ENCODE measurements at regions not wholly inside any gene's neighbourhood (a gene's known extent, or its start where the extent isn't known, plus 50 kb on each side); places are given as distances from the start of the nearest gene placed in this dataset.

GRCh38 chr11:90294526-90294925 lies 71.7 kb upstream of the CHORDC1 start:
- no peaks in the 10 kb centered on the region for H3K36me3 ChIP-seq (replicated peaks in 1 of 2; ENCODE audit: control extremely low read depth in 1 of 2, control insufficient read depth in 1 of 2, extremely low read depth in 1 of 2, insufficient read depth in 2 of 2, low read length in 1 of 2)
- H3K4me2 ChIP-seq (replicated peaks; ENCODE audit: low read depth, low read length, poor library complexity, severe bottlenecking) = no peak overlapping the region
- Mint-ChIP-seq H3K27ac (no peak overlapping the region), H3K27me3 (peaks cover 3% of the 10 kb centered on the region), H3K4me1 (no peaks in the 10 kb centered on the region), H3K4me3 (no peak overlapping the region), H3K9me3 (ENCODE audit: insufficient read depth) (no peaks in the 10 kb centered on the region)
- TF ChIP-seq EZH2 (IDR thresholded peaks at IDR 0.05; ENCODE audit: borderline replicate concordance, insufficient read depth, low read depth, low read length, poor library complexity, severe bottlenecking) (no peak), CTCF (IDR thresholded peaks at IDR 0.05) (no peak)
- H3K4me3 ChIP-seq (ENCODE audit: control extremely low read depth in 1 of 5, extremely low read depth in 1 of 5, insufficient read depth in 1 of 5, low read depth in 2 of 5, low read length in 4 of 5) = no peak overlapping the region
- DNase-seq (no peak), ATAC-seq (ENCODE audit: low read depth) (no peak)
- H3K9ac ChIP-seq (ENCODE audit: low read length) = no peak overlapping the region
- no peaks in the 10 kb centered on the region for H3K79me2 ChIP-seq (ENCODE audit: control insufficient read depth, insufficient read depth, low read length)
- H3K27ac ChIP-seq (ENCODE audit: low read length in 2 of 2) = no peak overlapping the region
- no peak overlapping the region for H2AFZ ChIP-seq (ENCODE audit: insufficient read depth, low read depth, low read length, poor library complexity, severe bottlenecking)
- H3K27me3 ChIP-seq (replicated peaks in 1 of 4; ENCODE audit: control extremely low read depth in 1 of 4, control insufficient read depth in 3 of 4, insufficient read depth in 4 of 4, low read length in 3 of 4) = no peaks in the 10 kb centered on the region
- no peaks in the 10 kb centered on the region for H3K4me1 ChIP-seq (ENCODE audit: control insufficient read depth in 2 of 2, insufficient read depth in 2 of 2, low read length in 2 of 2)
- ChIA-PET CTCF (no interaction called here), POLR2A (no interaction called here)
- intact Hi-C loops (cut with micrococcal nuclease) = no loop called here
- no peaks in the 10 kb centered on the region for H3K9me3 ChIP-seq (ENCODE audit: control extremely low read depth in 1 of 3, control insufficient read depth in 2 of 3, insufficient read depth in 1 of 3, low read length in 2 of 3)
- H4K20me1 ChIP-seq (ENCODE audit: control insufficient read depth, insufficient read depth, low read length, poor library complexity, severe bottlenecking) = no peaks in the 10 kb centered on the region
- no CpG with 5 or more reads among the region's 3 CpGs for WGBS (ENCODE audit: insufficient coverage)

GRCh38 chr11:90294091-90294490 lies 71.2 kb upstream of the CHORDC1 start:
- no CpG with 5 or more reads among the region's 2 CpGs for WGBS (ENCODE audit: insufficient coverage)
- H2AFZ ChIP-seq (ENCODE audit: insufficient read depth, low read depth, low read length, poor library complexity, severe bottlenecking) = no peak overlapping the region
- no peak overlapping the region for H3K4me2 ChIP-seq (replicated peaks; ENCODE audit: low read depth, low read length, poor library complexity, severe bottlenecking)
- no peak overlapping the region for H3K9ac ChIP-seq (ENCODE audit: low read length)
- TF ChIP-seq EZH2 (IDR thresholded peaks at IDR 0.05; ENCODE audit: borderline replicate concordance, insufficient read depth, low read depth, low read length, poor library complexity, severe bottlenecking) (no peak), CTCF (IDR thresholded peaks at IDR 0.05) (no peak)
- DNase-seq (no peak), ATAC-seq (ENCODE audit: low read depth) (no peak)
- no peaks in the 10 kb centered on the region for H3K9me3 ChIP-seq (ENCODE audit: control extremely low read depth in 1 of 3, control insufficient read depth in 2 of 3, insufficient read depth in 1 of 3, low read length in 2 of 3)
- no peaks in the 10 kb centered on the region for H3K27me3 ChIP-seq (replicated peaks in 1 of 4; ENCODE audit: control extremely low read depth in 1 of 4, control insufficient read depth in 3 of 4, insufficient read depth in 4 of 4, low read length in 3 of 4)
- POLR2A ChIA-PET = no interaction called here
- no peak overlapping the region for H3K27ac ChIP-seq (ENCODE audit: low read length in 2 of 2)
- no peaks in the 10 kb centered on the region for H3K79me2 ChIP-seq (ENCODE audit: control insufficient read depth, insufficient read depth, low read length)
- H3K4me1 ChIP-seq (ENCODE audit: control insufficient read depth in 2 of 2, insufficient read depth in 2 of 2, low read length in 2 of 2) = no peaks in the 10 kb centered on the region
- no peaks in the 10 kb centered on the region for H3K36me3 ChIP-seq (replicated peaks in 1 of 2; ENCODE audit: control extremely low read depth in 1 of 2, control insufficient read depth in 1 of 2, extremely low read depth in 1 of 2, insufficient read depth in 2 of 2, low read length in 1 of 2)
- H3K4me1 Mint-ChIP-seq = no peaks in the 10 kb centered on the region
- H4K20me1 ChIP-seq (ENCODE audit: control insufficient read depth, insufficient read depth, low read length, poor library complexity, severe bottlenecking) = no peaks in the 10 kb centered on the region
- no peak overlapping the region for H3K4me3 Mint-ChIP-seq
- peaks cover 3% of the 10 kb centered on the region for H3K27me3 Mint-ChIP-seq
- no peak overlapping the region for H3K4me3 ChIP-seq (ENCODE audit: control extremely low read depth in 1 of 5, extremely low read depth in 1 of 5, insufficient read depth in 1 of 5, low read depth in 2 of 5, low read length in 4 of 5)
- no peaks in the 10 kb centered on the region for H3K9me3 Mint-ChIP-seq (ENCODE audit: insufficient read depth)
- H3K27ac Mint-ChIP-seq = no peak overlapping the region
- intact Hi-C loops (cut with micrococcal nuclease) = no loop called here
- CTCF ChIA-PET = no interaction called here
